ENCODE measurements at regions not wholly inside any gene's neighbourhood (a gene's known extent, or its start where the extent isn't known, plus 50 kb on each side); places are given as distances from the start of the nearest gene placed in this dataset.

GRCh38 chr3:163347944-163348343, 1730.4 kb downstream of the SI start:
- TF ChIP-seq NFIC (IDR thresholded peaks at IDR 0.05) (no peak), EGR1 (IDR thresholded peaks at IDR 0.05) (no peak), REST (IDR thresholded peaks at IDR 0.05; ENCODE audit: low read depth) (no peak)
